Activated CD8-positive, alpha-beta T cell treated with anti-CD3 and anti-CD28 coated beads for 36 hours (primary cell): ENCODE measurements at regions not wholly inside any gene's neighbourhood (a gene's known extent, or its start where the extent isn't known, plus 50 kb on each side); places are given as distances from the start of the nearest gene placed in this dataset.

ENCODE experiments used
- ATAC-seq: fragments of 200-7000 bp; cut with Tn5 transposase; one replicate; pipeline ENCODE4 v1.10.0; 2021; ENCODE audit warnings: mild to moderate bottlenecking, moderate library complexity
- CTCF ChIA-PET: fragments of 350-600 bp; sonication (Branson Sonifier 250); formaldehyde crosslinking; loops from one replicate; lab custom pipeline; 2021; ENCODE audit warnings: antibody characterized with exemption; lab: Charles Lee
- POLR2A ChIA-PET: fragments of 350-600 bp; sonication (Branson Sonifier 250); formaldehyde crosslinking; loops from one replicate; lab custom pipeline; 2021; ENCODE audit warnings: antibody characterized with exemption; lab: Charles Lee
- DNase-seq: peaks from one replicate; pipeline ENCODE4 v3.0.0-alpha.2; 2020
- H3K27ac Mint-ChIP-seq: one replicate; pipeline ENCODE4 v1.8.0; 2021; ENCODE audit warnings: mild to moderate bottlenecking, mixed read lengths
- H3K27me3 Mint-ChIP-seq: one replicate; pipeline ENCODE4 v1.8.0; 2021; ENCODE audit warnings: mixed read lengths
- H3K36me3 Mint-ChIP-seq: one replicate; pipeline ENCODE4 v1.8.0; 2021; ENCODE audit warnings: low read depth, mixed read lengths
- H3K4me1 Mint-ChIP-seq: one replicate; pipeline ENCODE4 v1.8.0; 2021; ENCODE audit warnings: low read depth, mixed read lengths
- H3K4me3 Mint-ChIP-seq: one replicate; pipeline ENCODE4 v1.8.0; 2021; ENCODE audit warnings: mild to moderate bottlenecking, moderate library complexity, mixed read lengths
- H3K9me3 Mint-ChIP-seq: one replicate; pipeline ENCODE4 v1.8.0; 2021; ENCODE audit warnings: mixed read lengths
- CTCF ChIP-seq: fragments of 200-600 bp; IDR thresholded peaks from one replicate; pipeline ENCODE4 v1.8.0; 2022; ENCODE audit warnings: antibody characterized with exemption, mild to moderate bottlenecking
- intact Hi-C: fragments of 100-400 bp; cut with micrococcal nuclease; formaldehyde crosslinking; loops from one replicate; pipeline ENCODE4 v1.10.0; 2022

- CTCF ChIA-PET = interaction anchor here (1.2 to 1.3 kb wide), 2 partner anchors 10 to 41 kb away, joined by 3 read pairs; no protein-coding TSS in a partner anchor
- POLR2A ChIA-PET = no interaction called here
- Mint-ChIP-seq H3K27ac (no peak overlapping the region), H3K36me3 (no peaks in the 10 kb centered on the region), H3K4me1 (no peaks in the 10 kb centered on the region), H3K4me3 (no peak overlapping the region), H3K27me3 (no peaks in the 10 kb centered on the region), H3K9me3 (no peaks in the 10 kb centered on the region)
- ATAC-seq (no peak), DNase-seq (no peak)
- no peak for TF ChIP-seq CTCF
- intact Hi-C loops = no loop called here
Observed at GRCh38 chr12:124720681-124721500, 142.8 kb downstream of the SCARB1 start.

- intact Hi-C loops = no loop called here
- POLR2A ChIA-PET = no interaction called here
- H3K27me3 Mint-ChIP-seq = no peaks in the 10 kb centered on the region
- ATAC-seq (no peak), DNase-seq (no peak)
- TF ChIP-seq CTCF = no peak
- H3K27ac Mint-ChIP-seq = no peak overlapping the region
- H3K36me3 Mint-ChIP-seq = no peaks in the 10 kb centered on the region
- no peaks in the 10 kb centered on the region for H3K9me3 Mint-ChIP-seq
- H3K4me3 Mint-ChIP-seq = no peak overlapping the region
- CTCF ChIA-PET = interaction anchor here (1.2 kb wide), 1 partner anchor 10 kb away, joined by 3 read pairs; no protein-coding TSS in a partner anchor
- no peaks in the 10 kb centered on the region for H3K4me1 Mint-ChIP-seq
Observed at GRCh38 chr12:124720004-124720680, 143.5 kb downstream of the SCARB1 start.

GRCh38 chr12:124719231-124719630 lies 144.4 kb downstream of the SCARB1 start:
- ChIA-PET CTCF (no interaction called here), POLR2A (no interaction called here)
- intact Hi-C loops = no loop called here
- ATAC-seq (no peak), DNase-seq (no peak)
- H3K36me3 Mint-ChIP-seq = no peaks in the 10 kb centered on the region
- TF ChIP-seq CTCF = no peak
- H3K27me3 Mint-ChIP-seq = no peaks in the 10 kb centered on the region
- H3K4me1 Mint-ChIP-seq = peaks cover 4% of the 10 kb centered on the region
- no peak overlapping the region for H3K4me3 Mint-ChIP-seq
- no peak overlapping the region for H3K27ac Mint-ChIP-seq
- H3K9me3 Mint-ChIP-seq = no peaks in the 10 kb centered on the region

- Mint-ChIP-seq H3K4me3 (no peak overlapping the region), H3K9me3 (no peaks in the 10 kb centered on the region), H3K27me3 (no peaks in the 10 kb centered on the region), H3K4me1 (peaks cover 10% of the 10 kb centered on the region), H3K27ac (no peak overlapping the region), H3K36me3 (no peaks in the 10 kb centered on the region)
- CTCF ChIA-PET = no interaction called here
- TF ChIP-seq CTCF = no peak
- intact Hi-C loops = no loop called here
- DNase-seq (no peak), ATAC-seq (no peak)
- POLR2A ChIA-PET = no interaction called here
Observed at GRCh38 chr12:124718458-124718857, 145.2 kb downstream of the SCARB1 start.

GRCh38 chr12:124718036-124718435 lies 145.6 kb downstream of the SCARB1 start:
- Mint-ChIP-seq H3K36me3 (no peaks in the 10 kb centered on the region), H3K4me3 (no peak overlapping the region), H3K27me3 (no peaks in the 10 kb centered on the region), H3K27ac (no peak overlapping the region), H3K9me3 (no peaks in the 10 kb centered on the region), H3K4me1 (peaks cover 14% of the 10 kb centered on the region)
- TF ChIP-seq CTCF = no peak
- ATAC-seq = no peak
- ChIA-PET CTCF (interaction anchor here (2.1 kb wide), 1 partner anchor 48 kb away, joined by 7 read pairs; no protein-coding TSS in a partner anchor), POLR2A (no interaction called here)
- intact Hi-C loops = no loop called here
- DNase-seq = no peak
